Stimulated activated CD4-positive, alpha-beta T cell treated with anti-CD3 and anti-CD28 coated beads, TNF-alpha, amount 100 ng/mL, for 1 hour (primary cell): ENCODE measurements at regions not wholly inside any gene's neighbourhood (a gene's known extent, or its start where the extent isn't known, plus 50 kb on each side); places are given as distances from the start of the nearest gene placed in this dataset.

Experiments
- DNase-seq, 3 donors: peaks; one replicate each; pipeline ENCODE4 v3.0.0-alpha.2; 2020; ENCODE audit warnings: low read depth in 3 of 3, low spot score in 1 of 3

GRCh38 chr1:14476170-14476955 is 122.1 kb upstream of the KAZN start:
- DNase-seq, result no peak

GRCh38 chr1:14478120-14478519 is 120.4 kb upstream of the KAZN start:
- no peak for DNase-seq

GRCh38 chr1:14479865-14480264 is 118.6 kb upstream of the KAZN start:
- no peak for DNase-seq

- DNase-seq, result no peak
Measured at GRCh38 chr1:14482784-14483450, 115.6 kb upstream of the KAZN start.

- no peak for DNase-seq
Measured at GRCh38 chr1:14485285-14485684, 113.2 kb upstream of the KAZN start.

GRCh38 chr1:14486401-14487201 is 111.9 kb upstream of the KAZN start:
- no peak for DNase-seq

- DNase-seq, result no peak
Measured at GRCh38 chr1:14487671-14488070, 110.8 kb upstream of the KAZN start.

GRCh38 chr1:14494911-14495310 is 103.6 kb upstream of the KAZN start:
- DNase-seq, result no peak

- no peak for DNase-seq
Measured at GRCh38 chr1:14495381-14495780, 103.1 kb upstream of the KAZN start.

- no peak for DNase-seq
Measured at GRCh38 chr1:14495996-14496395, 102.5 kb upstream of the KAZN start.

- DNase-seq, result no peak
Measured at GRCh38 chr1:14498839-14499238, 99.6 kb upstream of the KAZN start.

- DNase-seq, result no peak
Measured at GRCh38 chr1:14499312-14500040, 99.0 kb upstream of the KAZN start.

- no peak for DNase-seq
Measured at GRCh38 chr1:14500041-14500440, 98.4 kb upstream of the KAZN start.

GRCh38 chr1:14500912-14501311 is 97.6 kb upstream of the KAZN start:
- no peak for DNase-seq

GRCh38 chr1:14504517-14504916 is 94.0 kb upstream of the KAZN start:
- no peak for DNase-seq

- no peak for DNase-seq
Measured at GRCh38 chr1:14506471-14507255, 91.8 kb upstream of the KAZN start.

GRCh38 chr1:14507262-14507661 is 91.2 kb upstream of the KAZN start:
- DNase-seq, result no peak

- no peak for DNase-seq
Measured at GRCh38 chr1:14508613-14509012, 89.9 kb upstream of the KAZN start.

GRCh38 chr1:14511166-14511680 is 87.3 kb upstream of the KAZN start:
- no peak for DNase-seq
